ENCODE measurements at regions not wholly inside any gene's neighbourhood (a gene's known extent, or its start where the extent isn't known, plus 50 kb on each side); places are given as distances from the start of the nearest gene placed in this dataset.

DNA sequence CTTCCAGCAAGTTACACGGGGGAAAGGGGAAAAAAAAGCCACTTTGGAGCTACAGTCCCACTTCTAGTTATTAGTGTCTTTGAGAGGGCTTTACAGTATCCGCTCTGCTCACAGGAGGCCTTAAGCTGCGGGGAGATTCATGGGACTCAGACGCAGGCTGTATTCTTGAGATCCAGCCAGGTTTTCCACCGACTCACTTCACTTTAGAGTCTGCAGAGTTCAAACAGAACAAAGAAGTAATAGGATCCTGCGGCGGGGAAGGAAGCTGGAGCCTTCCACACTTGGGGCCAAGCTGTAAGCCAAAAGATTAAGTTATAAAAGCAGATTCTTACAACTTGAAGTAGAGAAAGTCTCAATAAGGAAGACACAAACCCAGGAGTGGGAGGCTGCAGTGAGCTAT is 60.2 kb upstream of the FAM174B start:
- TF ChIP-seq, protein P1, sequence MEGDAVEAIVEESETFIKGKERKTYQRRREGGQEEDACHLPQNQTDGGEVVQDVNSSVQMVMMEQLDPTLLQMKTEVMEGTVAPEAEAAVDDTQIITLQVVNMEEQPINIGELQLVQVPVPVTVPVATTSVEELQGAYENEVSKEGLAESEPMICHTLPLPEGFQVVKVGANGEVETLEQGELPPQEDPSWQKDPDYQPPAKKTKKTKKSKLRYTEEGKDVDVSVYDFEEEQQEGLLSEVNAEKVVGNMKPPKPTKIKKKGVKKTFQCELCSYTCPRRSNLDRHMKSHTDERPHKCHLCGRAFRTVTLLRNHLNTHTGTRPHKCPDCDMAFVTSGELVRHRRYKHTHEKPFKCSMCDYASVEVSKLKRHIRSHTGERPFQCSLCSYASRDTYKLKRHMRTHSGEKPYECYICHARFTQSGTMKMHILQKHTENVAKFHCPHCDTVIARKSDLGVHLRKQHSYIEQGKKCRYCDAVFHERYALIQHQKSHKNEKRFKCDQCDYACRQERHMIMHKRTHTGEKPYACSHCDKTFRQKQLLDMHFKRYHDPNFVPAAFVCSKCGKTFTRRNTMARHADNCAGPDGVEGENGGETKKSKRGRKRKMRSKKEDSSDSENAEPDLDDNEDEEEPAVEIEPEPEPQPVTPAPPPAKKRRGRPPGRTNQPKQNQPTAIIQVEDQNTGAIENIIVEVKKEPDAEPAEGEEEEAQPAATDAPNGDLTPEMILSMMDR (IDR thresholded peaks at IDR 0.05 in 4 of 5, conservative IDR thresholded peaks at IDR 0.05 in 1 of 5): no peak
- no peak for TF ChIP-seq POLR2A (IDR thresholded peaks at IDR 0.05)
- intact Hi-C loops (cut with DNase I; ENCODE audit: low total_unique reads): loop anchor here (10.0 kb wide), 1 partner anchor 621 kb away; no protein-coding TSS in a partner anchor
- Histone ChIP-seq H3K36me3 (no peaks in the 10 kb centered on the region), H3K9me3 (no peaks in the 10 kb centered on the region), H3K27ac (no peak overlapping the region), H3K27me3 (no peaks in the 10 kb centered on the region), H3K4me1 (peaks cover 7% of the 10 kb centered on the region in 2 donors), H3K4me3 (no peak overlapping the region)
- ATAC-seq (no peak), DNase-seq (no peak)
- in situ Hi-C loops (cut with MboI; ENCODE audit: low sequenced_read_pairs in 4 of 4): loop anchor here (5.0 to 25.0 kb wide), 6 partner anchors 191 to 1428 kb away; partner anchors contain the start of gene ST8SIA2 (in 2 of the 4)

DNA sequence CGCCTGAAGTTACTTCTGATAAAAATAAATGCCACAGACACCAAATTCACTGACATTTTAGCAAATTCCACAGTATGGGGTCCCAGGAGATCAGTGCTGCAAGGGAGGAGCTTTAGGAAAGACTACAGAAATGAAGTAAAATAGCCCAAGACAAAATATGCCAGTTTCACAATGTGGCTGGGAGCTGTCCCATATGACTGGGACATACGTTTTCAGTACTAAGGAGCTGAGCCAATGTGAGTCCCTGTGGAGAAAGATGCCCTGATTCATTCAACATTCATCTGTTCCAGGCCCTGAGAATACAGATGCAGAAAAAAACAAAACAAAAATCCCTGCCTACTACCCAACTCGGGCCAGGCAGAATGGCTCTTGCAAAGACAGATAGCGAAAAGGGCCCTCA is 63.4 kb upstream of the FAM174B start:
- Histone ChIP-seq H3K4me1 (peaks cover 5 to 6% of the 10 kb centered on the region in 2 donors), H3K9me3 (no peaks in the 10 kb centered on the region), H3K36me3 (no peaks in the 10 kb centered on the region), H3K27ac (no peak overlapping the region), H3K4me3 (no peak overlapping the region), H3K27me3 (no peaks in the 10 kb centered on the region)
- in situ Hi-C loops (cut with MboI; ENCODE audit: low sequenced_read_pairs in 4 of 4): loop anchor here (5.0 to 25.0 kb wide), 6 partner anchors 194 to 1432 kb away; partner anchors contain the start of gene ST8SIA2 (in 2 of the 4)
- no peak for TF ChIP-seq POLR2A (IDR thresholded peaks at IDR 0.05)
- TF ChIP-seq, protein P1 (IDR thresholded peaks at IDR 0.05 in 4 of 5, conservative IDR thresholded peaks at IDR 0.05 in 1 of 5): no peak
- intact Hi-C loops (cut with DNase I; ENCODE audit: low total_unique reads): loop anchor here (10.0 kb wide), 1 partner anchor 624 kb away; no protein-coding TSS in a partner anchor
- ATAC-seq (no peak), DNase-seq (no peak)

DNA sequence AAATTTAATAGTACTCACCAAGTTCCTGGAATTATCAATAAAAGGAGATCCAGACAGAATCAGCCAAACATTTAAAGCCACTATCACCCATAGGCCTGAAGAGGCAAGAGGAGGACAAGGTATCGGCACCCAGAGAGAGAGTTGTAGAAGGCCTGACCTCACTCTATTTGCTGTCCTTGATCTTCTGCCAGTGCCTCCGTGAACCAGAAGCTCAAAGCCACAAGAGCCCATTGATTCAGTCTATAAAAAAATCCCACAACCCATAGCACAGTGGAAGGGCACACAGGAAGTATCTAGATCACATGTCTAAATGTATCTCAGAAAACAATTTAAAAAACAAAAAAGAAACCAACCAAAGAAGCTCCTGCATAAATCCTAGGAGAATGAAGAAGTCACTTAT is 68.6 kb upstream of the FAM174B start:
- Histone ChIP-seq H3K4me1 (no peaks in the 10 kb centered on the region), H3K4me3 (no peak overlapping the region), H3K27me3 (no peaks in the 10 kb centered on the region), H3K36me3 (no peaks in the 10 kb centered on the region), H3K9me3 (no peaks in the 10 kb centered on the region), H3K27ac (no peak overlapping the region)
- no peak for TF ChIP-seq POLR2A (IDR thresholded peaks at IDR 0.05)
- TF ChIP-seq, protein P1 (IDR thresholded peaks at IDR 0.05 in 4 of 5, conservative IDR thresholded peaks at IDR 0.05 in 1 of 5): no peak
- no peak for ATAC-seq
- in situ Hi-C loops (cut with MboI; ENCODE audit: low sequenced_read_pairs in 4 of 4): loop anchor here (25.0 kb wide), 4 partner anchors 337 to 1437 kb away; partner anchors contain the start of gene ST8SIA2 (in 2 of the 4)
- intact Hi-C loops (cut with DNase I; ENCODE audit: low total_unique reads): no loop called here
- no peak for DNase-seq

DNA sequence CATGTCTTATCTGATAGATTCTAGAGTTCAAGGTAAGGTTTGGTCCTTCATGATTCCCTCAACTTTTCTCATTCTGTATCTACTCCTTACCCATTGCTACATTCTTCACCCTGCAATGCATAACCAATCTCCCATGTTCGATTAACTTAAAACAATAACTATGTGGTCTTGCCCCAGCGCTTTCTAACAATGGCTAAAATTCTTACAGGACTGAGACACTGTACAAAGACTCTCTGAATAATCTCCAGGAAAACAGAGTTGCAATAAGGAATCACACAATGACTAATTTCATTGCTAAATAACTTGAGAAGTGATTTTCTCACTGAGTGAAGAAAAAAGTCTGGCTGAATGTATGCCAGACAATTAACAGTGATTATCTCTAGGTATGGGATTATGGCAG is 69.6 kb upstream of the FAM174B start:
- H3K27ac ChIP-seq: no peak overlapping the region
- ATAC-seq: no peak
- no peak for DNase-seq
- intact Hi-C loops (cut with DNase I; ENCODE audit: low total_unique reads): no loop called here
- no peaks in the 10 kb centered on the region for H3K4me1 ChIP-seq
- no peak for TF ChIP-seq POLR2A (IDR thresholded peaks at IDR 0.05)
- TF ChIP-seq, protein P1 (IDR thresholded peaks at IDR 0.05 in 4 of 5, conservative IDR thresholded peaks at IDR 0.05 in 1 of 5): no peak
- no peak overlapping the region for H3K4me3 ChIP-seq
- in situ Hi-C loops (cut with MboI; ENCODE audit: low sequenced_read_pairs in 4 of 4): no loop called here
- no peaks in the 10 kb centered on the region for H3K36me3 ChIP-seq
- no peaks in the 10 kb centered on the region for H3K9me3 ChIP-seq
- no peaks in the 10 kb centered on the region for H3K27me3 ChIP-seq

DNA sequence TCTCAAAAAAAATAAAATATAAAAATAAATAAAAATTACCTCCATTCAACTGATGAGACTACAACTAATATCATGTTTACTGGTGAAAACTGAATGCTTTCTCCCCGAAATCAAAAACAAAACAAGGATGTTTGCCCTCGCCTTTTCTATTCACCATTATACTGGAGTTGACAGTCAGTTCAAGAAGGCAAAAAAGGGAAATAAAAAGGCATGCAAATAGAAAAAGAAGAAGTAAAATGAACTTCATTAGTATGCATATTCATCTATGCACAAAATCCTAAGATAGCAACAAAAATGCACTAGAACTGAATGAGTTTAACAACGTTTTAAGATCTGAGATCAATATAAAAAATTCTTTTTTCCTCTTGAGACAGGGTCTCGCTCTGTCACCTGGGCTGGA is 72.7 kb upstream of the FAM174B start:
- in situ Hi-C loops (cut with MboI; ENCODE audit: low sequenced_read_pairs in 4 of 4): no loop called here
- DNase-seq: no peak
- H3K4me1 ChIP-seq: no peaks in the 10 kb centered on the region
- H3K27ac ChIP-seq: no peak overlapping the region
- ATAC-seq: no peak
- no peaks in the 10 kb centered on the region for H3K36me3 ChIP-seq
- H3K27me3 ChIP-seq: no peaks in the 10 kb centered on the region
- no peak overlapping the region for H3K4me3 ChIP-seq
- TF ChIP-seq, protein P1 (IDR thresholded peaks at IDR 0.05 in 4 of 5, conservative IDR thresholded peaks at IDR 0.05 in 1 of 5): no peak
- TF ChIP-seq POLR2A (IDR thresholded peaks at IDR 0.05): no peak
- no peaks in the 10 kb centered on the region for H3K9me3 ChIP-seq
- intact Hi-C loops (cut with DNase I; ENCODE audit: low total_unique reads): no loop called here

Measured in gastrocnemius medialis (tissue), 4 donors.